Stimulated activated CD8-positive, alpha-beta memory T cell treated with anti-CD3 and anti-CD28 coated beads, Interleukin-15, amount 100 ng/mL, for 24 hours (primary cell): ENCODE measurements at regions not wholly inside any gene's neighbourhood (a gene's known extent, or its start where the extent isn't known, plus 50 kb on each side); places are given as distances from the start of the nearest gene placed in this dataset.
"Not testable (repeated sequence)": the region's sequence is repeated elsewhere in the genome, so short reads cannot be mapped to it uniquely, and the experiment has no call there.

Experiments used
- DNase-seq: peaks from one replicate; pipeline ENCODE4 v3.0.0-alpha.2; 2020; ENCODE audit warnings: low read depth

DNA sequence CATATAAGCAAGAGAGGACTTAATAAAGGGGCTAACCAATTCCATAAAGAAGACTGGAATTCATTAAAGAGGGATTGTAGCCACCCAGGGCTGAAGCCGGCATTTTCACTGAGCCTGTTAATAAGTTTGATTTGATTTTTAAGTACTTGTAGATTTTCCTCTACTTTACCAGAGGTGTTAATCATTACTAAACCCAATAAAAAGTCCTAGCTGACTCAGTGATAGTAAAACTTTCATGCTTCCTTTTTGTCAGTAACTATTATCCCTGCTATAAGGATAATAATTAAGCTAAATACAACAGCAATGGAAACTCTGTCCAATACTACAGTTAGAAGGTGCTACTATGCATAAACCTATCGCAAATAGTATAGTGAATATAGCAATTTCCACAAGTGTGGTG is 260.2 kb downstream of the CEMIP2 start:
- DNase-seq = not testable (repeated sequence)

DNA sequence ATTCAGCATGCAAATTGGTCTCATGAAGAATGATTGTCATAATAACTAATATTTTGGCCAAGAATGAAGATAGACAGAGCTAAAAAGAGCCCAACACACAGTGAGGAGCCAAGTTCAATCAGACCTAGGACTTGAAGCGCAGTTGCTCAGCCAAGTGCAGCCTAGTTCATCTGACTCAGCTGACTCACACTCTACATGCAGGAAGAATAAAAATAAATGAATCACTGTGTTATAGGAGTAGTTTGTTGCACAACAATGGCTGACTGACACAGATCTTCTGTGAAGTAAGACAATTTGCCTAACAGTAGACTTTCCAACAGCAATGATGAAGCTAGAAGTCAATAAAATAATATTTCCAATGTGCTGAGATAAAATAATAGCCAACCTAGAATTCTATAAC is 261.5 kb downstream of the CEMIP2 start:
- no peak for DNase-seq

DNA sequence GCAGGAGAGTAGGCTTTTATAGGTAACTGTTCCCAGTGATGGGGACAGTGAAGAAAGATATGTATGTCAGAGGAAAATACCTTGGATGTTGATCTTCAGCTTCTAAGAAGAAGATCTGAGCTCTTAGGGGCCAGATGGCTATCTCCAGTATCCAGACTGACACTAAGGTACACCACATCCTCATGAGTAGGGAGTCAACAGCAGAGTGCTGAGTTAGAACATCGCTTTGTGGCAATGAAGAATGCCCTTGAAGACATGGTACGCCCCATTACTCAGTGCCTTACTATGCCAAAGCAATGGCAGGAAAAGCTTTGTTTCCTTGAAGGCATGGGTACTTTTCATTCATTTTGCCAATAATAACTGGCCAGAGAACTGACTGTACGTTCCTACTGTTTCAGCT is 263.7 kb downstream of the CEMIP2 start:
- DNase-seq = no peak

DNA sequence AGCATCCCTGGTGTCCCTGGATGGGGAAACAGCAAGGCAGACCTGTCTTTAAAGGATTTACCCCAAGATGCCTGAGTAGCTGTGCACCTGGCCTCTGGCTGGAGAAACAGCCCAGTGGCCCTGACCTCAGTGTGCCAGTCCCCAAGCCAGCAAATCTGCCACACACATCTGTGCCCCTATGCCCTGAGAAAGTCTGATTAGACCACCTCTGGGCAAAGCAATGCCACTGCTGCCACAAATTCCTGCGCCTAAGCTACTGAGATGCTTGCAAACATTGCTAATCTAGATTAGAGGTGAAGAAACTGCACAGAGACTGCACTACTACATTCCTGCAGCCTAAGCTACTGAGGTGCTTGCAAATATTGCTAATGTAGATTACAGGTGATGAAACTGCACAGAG is 269.6 kb downstream of the CEMIP2 start:
- no peak for DNase-seq

DNA sequence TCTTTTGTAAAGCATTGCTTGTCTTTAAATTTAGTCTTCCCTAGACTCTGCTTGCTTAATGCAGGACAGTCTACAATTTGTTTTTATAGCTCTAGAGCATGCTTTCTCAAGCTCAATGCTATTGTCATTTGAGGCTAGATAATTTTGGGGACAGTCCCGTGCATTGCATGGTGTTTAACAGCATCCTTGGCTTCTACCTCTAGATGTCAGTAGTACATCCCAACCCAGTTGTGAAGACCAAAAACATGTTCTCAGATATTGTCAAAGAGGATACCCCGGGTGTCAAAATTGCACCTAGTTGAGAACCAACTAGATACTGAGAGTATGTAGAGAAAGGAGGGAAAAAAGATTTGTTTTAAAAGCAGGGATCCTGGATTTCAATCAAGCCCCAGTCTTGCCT is 277.5 kb downstream of the CEMIP2 start:
- no peak for DNase-seq

DNA sequence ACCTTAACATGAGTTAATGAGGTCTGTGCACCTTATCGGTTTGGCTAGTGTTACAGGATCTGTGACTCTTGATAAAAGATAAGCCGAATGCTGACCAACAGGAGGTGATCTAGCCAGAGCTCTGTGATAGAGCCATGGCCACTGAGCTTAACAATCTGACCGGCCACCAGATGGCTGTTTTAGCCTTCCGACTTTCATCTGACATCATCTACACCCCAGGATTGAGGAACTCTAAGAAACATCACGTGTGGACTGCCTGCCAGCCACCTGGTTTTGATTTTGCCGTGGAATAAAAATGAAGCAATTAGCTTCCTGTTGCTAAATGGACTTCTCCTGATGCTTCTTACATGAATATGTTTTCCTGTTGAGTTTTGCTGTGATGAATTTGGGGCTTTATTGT is 281.3 kb downstream of the CEMIP2 start:
- DNase-seq = no peak

DNA sequence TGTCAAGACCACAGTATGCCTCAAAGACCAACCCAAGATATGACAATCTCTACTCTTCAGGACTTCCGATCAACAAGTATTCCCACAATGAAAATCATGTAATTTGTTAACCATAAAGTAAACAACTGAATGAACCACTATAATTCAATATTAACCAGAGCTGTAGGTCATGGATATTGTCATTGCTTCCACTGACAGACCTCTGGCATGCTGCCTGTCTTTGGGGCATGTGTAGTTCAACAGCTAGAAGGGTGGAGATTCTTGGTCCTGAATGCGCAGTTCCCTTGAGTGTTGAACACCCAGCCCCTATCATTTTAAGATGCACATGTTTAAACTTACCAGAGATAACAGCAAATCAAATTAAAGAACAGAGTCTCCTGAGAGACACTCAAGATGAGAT is 283.0 kb downstream of the CEMIP2 start:
- DNase-seq = no peak

DNA sequence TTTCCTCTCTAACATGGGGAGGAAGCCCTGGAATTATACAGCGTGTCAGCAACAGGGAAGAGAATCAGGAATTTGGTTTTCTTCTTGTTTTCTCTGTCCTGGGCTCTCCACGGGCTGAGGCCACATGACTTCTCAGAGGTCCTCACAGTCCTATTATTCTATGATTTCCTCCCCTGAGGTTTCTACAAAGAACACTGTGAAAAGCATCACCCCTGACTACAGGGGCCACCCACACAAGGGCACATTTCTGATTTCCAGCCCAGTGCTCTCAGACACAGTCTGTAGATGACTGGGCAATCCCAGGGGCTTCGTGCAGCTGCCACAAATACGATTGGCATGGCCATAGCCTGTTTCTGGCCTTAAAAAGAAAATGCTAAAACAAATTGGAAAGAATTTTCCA is 284.9 kb downstream of the CEMIP2 start:
- no peak for DNase-seq

DNA sequence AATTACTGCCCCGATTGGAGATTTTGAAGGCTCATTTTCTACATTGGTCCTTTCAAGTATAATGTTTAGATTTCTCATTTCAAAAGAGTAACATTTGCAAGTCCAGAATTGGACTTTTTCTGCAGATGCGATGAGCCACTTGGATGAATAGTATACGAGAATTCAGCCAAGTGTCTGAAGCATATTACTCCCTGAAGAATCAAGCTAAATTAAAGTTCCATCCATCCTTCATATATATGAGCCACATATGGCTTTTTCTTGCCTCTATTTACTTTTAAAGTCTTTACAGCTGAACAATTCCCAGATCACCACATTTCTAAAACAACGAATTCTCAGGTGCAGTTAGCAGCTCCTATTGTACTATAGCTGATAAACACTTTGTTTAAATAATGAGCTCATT is 288.7 kb downstream of the CEMIP2 start:
- no peak for DNase-seq

DNA sequence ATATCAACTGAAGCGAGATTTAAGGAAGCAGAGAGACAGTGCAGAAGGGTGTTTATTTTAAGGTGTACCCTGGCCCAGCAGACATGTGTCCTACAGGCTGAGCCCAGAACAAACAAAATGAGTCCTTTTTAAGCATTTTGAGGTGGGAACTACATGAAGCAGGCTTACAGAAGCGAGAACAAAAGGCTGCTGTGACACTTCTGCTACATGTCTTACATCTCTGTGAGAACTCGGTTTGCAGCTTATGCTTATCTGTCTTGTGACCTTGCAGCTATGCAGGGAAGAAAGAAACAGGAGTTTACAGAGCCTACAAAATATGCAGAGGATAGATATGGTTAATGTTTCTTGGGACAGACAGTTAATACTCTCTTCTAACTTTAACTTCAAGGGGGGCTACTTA is 295.9 kb downstream of the CEMIP2 start:
- DNase-seq = no peak

DNA sequence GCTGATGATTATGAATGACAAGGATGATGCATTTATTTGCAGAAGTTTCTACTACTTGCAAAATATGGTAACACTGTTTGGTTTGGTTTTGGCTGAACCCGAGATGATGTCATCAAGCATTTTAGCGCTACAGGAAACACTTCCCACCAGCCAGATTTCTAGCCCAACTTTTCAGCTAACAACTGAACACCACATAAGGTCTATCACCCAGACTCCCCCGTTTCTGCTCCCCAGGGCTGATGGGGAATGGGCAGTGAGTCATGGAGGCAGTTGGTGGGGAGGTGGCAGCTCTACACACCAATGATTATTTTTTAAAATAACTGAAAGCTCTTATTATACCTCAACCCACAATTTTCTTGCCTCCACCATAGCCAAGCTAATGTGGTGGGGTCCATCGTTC is 302.9 kb downstream of the CEMIP2 start:
- DNase-seq = no peak

DNA sequence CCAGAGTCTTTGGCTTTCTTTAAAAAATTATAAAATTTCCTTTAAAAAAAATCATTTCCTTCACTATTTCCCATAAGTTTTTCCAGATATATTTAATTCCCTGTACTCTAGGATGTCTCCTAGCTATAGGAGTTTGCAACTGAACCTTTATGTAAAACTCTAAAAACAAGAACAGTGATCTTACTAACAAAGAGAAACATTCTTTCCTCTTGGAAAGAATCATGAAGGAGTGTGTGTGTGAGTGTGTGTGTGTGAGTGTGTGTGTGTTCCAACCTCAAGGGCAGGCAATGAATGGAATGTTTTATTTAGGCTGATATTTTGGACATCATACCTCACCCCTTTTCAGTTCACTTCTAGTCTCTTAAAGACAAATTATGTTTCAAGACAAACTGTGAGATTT is 309.2 kb downstream of the CEMIP2 start:
- no peak for DNase-seq

DNA sequence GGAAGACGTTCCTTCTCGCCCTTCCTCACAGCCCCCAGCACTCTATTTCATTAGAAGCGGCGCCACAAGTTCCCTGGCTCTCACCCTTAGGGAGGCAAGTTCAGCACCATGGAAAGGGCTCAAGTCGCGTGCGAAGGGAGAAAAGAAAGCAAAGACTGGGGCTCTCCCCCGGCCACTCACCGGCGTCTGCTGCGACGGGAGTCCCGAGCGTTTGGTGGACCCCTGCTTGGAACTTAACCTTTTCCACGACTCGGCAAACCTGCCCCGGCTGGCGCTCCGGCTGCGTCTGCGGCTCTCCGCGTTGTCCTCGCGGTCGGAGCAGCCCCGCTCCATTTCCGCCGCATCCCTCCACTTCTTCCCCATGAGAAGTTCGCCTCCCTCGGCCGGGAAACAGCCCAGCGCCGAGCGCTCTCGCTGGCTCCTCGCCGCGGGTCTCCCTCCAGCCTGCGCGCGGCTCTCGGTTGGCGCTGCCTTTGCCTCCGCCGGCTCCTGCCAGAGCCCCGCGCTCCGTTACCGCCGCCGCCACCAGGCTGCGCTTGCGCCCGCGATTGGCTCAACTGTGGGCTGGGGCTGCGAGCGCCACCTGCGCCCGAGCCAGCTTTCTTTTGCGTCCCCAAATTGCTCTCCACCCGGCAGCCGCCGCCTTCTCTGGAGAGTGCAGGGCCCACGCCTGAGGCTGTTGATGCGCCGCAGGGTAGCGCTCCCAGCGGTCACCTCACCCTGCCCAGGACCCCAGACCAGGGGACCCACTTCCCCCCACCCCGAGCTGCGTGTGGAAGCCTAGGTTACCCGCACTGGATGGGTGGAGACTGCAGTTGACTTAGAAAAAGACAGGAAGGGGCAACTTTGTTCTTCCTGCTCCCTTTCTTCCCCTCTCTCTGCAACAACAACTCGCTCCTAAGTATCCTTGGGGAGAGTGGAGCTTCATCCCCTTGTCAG is 321.6 kb downstream of the CEMIP2 start:
- DNase-seq = no peak

DNA sequence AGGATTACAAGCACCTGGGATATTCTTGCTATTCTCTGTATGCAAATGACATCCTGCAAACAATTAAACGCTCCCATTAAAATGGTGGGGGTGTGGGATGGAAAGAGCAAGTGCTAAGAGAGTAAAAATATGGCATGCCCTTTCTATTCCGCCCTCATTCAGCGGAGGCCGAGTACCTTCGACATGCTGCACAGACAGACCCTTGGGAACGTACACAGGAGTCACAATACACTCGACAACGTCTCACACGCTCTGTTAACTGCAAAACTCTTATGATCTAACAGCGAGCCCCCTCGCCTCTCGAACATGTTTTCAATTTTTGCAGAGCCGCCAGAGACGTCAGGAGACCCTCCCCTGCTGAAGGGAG is 322.2 kb downstream of the CEMIP2 start:
- no peak for DNase-seq

DNA sequence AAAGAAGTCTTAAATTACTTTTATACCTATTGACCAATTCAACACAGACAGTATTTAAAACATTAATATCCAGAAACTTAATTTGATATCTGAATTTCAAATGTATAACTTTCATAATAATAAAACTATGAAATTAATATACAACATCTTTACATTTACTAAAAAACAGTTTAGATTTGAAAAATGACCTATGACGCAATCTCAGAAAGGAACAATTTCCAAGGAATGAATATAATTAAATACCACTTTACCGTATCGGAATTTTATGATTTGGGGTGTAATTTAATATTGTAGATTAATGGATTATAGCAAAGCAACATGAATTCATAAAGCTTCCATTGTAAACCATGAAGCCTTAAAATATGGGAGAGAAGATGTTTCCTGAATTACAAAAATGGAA is 321.5 kb upstream of the TRPM3 start:
- DNase-seq = no peak

DNA sequence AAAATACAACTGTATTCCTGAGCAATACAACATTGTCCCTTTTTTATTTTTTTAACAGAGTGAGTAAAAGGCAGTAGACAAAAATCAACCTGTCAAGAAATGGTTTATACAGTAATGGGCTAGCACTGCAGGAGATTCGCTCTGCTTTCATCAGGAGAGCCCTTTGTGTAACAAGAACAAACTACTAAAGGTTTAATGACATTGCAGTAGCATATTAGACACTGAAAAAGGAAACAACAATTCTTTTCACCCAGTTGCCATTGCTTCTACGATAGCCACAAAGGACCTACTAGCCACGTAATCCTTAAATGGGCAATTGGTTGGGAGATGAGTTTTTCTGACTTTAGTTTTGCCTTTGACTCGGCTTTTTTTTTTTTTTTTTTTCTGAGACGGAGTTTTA is 319.8 kb upstream of the TRPM3 start:
- no peak for DNase-seq

DNA sequence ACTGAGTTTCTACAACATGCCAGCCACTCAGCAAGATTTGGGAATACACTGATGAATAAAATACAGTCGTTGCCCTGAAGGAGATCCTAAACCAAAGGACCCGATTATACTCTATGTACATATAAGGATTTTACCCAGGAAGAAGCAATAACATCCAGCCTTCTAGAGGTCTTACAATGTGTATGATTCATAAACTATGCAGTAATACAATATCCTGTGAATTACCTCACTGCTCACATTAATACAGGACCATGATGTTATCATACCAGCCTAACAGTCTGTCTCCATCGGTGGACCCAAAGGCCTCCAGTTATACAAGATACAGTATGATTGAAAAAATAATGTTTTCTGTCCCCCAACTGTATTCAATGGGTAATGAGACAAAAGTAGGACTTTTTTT is 310.5 kb upstream of the TRPM3 start:
- DNase-seq = no peak

DNA sequence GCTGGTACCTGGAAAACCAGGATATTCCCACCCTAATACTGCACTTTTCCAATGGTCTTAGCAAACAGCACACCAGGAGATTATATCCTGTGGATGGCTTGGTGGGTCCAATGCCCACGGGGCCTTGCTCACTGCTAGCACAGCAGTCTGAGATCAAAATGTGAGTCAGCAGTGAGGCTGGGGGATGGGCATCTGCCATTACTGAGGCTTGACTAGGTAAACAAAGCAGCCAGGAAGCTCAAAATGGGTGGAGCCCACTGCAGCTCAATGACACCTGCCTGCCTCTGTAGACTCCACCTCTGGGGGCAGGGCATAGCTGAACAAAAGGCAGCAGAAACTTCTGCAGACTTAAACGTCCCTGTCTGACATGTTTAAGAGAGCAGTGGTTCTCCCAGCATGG is 285.9 kb upstream of the TRPM3 start:
- DNase-seq = not testable (repeated sequence)

DNA sequence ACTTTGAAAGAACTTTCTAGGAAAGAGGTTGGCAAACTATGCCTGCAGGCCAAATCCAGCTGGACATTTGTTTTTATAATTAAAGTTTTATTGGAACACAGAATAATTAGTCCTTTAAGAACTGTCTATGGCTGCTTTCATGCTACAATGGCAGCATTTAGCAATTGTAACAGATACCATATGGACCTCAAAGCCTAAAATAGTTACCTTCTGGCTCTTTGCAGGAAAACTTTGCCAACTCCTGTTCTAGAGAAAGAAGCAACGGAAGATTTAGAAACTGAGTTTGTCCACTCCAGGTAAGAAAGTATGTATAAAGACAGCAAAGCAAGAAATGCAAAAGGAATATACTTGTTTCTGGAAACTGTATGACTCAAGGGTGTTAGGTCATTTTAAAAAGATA is 281.7 kb upstream of the TRPM3 start:
- no peak for DNase-seq

DNA sequence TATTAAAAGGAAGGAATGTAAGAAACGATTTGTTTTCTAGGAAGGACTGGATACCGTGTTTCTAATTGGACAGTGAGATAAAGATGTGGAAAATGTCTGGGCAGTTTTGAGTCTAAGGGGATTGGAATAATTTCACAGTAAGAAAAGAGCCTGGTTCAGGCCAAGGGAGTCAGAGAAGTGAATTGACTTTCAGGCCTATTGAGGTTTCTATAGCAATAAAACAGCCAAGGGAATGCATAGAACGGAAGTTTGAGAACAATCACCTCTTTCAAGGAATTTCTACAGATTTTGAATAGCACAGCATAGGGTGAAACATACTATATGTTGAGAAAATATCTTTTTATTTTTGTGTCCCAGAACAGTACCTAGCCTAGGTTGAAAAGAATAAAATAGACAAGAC is 271.6 kb upstream of the TRPM3 start:
- no peak for DNase-seq

DNA sequence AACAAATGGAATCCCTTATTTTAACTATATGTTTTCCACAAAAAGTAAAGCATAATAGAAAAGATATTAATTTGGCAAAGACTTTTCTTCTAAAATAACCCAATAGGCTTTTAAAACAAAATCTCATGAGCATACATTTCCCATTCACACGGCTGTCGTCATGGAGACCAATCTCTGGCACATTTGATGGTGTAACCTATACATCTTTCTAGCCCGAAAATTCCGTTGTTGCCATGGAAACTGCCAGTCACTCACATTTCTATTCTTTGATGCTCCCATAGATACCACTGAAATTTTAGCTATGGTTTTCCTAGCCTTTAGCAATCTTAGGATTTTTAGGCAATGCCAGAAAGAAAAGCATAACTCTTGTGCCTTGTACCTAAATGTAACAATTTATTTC is 262.9 kb upstream of the TRPM3 start:
- DNase-seq = no peak

DNA sequence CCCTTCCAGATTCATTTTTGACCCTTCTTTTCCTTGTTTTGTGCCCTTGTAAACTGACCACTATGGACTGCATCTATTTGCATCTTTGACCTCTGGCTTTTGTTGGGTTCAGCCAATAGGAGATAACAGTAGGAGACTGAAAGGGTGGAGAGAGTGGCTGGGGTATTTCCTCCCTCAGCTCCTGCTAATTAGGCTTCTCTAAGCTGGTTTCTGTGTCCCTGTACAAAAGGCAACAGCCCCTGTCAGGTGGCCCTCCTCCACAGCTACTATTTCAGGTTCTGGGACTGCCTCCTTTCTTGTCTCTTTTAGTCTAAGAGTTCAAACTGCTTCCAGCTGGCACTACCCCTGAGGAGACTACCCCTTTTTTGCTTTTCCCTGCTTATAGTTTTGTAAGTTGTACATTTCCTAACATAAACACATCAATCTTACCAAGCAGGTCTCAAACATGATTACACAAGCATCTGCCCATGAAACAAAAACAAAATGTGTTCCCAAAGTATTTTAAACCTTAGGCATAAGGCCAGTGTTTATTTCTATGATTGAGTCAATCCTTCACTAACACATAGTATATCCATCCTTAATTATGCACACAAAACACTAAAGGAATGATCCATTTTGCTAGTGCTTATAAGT is 262.0 kb upstream of the TRPM3 start:
- DNase-seq = no peak

DNA sequence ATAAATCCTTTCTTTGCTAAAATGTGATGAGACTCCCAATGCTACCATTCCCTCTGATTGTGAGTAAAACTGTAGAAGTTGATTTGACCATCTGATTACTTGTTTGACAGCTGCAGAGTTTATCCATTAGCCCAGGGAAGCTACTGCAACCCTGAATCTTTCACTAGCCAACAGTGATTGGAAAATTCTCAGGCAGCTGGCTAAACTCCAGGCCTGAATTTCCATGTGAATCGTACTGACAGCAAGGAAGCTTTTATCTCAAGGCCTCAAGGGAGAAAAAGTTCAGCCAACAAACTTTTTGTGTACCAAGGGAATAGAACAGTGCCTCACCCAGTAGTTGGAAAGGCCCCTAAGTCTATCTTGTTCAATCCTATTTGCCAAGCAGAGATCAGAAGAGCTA is 246.7 kb upstream of the TRPM3 start:
- DNase-seq = no peak
